Activated CD8-positive, alpha-beta T cell treated with anti-CD3 and anti-CD28 coated beads, Interleukin-2, amount 10 ng/mL, durations not matched to agents 7 days and 5 days (primary cell): ENCODE measurements at regions not wholly inside any gene's neighbourhood (a gene's known extent, or its start where the extent isn't known, plus 50 kb on each side); places are given as distances from the start of the nearest gene placed in this dataset.

Experiments used
- ATAC-seq: fragments of 150-1000 bp; cut with Tn5 transposase; one replicate; pipeline ENCODE4 v1.10.0; 2021; ENCODE audit warnings: moderate library complexity
- CTCF ChIA-PET: fragments of 350-600 bp; sonication (Branson Sonifier 250); formaldehyde crosslinking; loops from one replicate; lab custom pipeline; 2021; ENCODE audit warnings: antibody characterized with exemption; lab: Charles Lee
- POLR2A ChIA-PET: fragments of 350-600 bp; sonication (Branson Sonifier 250); formaldehyde crosslinking; loops from one replicate; lab custom pipeline; 2021; ENCODE audit warnings: antibody characterized with exemption; lab: Charles Lee
- DNase-seq: peaks from one replicate; pipeline ENCODE4 v3.0.0-alpha.2; 2020
- H3K27ac Mint-ChIP-seq: one replicate; pipeline ENCODE4 v1.8.0; 2021; ENCODE audit warnings: mild to moderate bottlenecking, mixed read lengths
- H3K27me3 Mint-ChIP-seq: one replicate; pipeline ENCODE4 v1.8.0; 2021; ENCODE audit warnings: low read depth, mixed read lengths
- H3K36me3 Mint-ChIP-seq: one replicate; pipeline ENCODE4 v1.8.0; 2021; ENCODE audit warnings: low read depth, mixed read lengths
- H3K4me1 Mint-ChIP-seq: one replicate; pipeline ENCODE4 v1.8.0; 2021; ENCODE audit warnings: low read depth, mixed read lengths
- H3K4me3 Mint-ChIP-seq: one replicate; pipeline ENCODE4 v1.8.0; 2021; ENCODE audit warnings: mild to moderate bottlenecking, mixed read lengths
- H3K9me3 Mint-ChIP-seq: one replicate; pipeline ENCODE4 v1.8.0; 2022; ENCODE audit warnings: mixed read lengths; ENCODE audit not compliant: insufficient read depth

- peaks cover 17% of the 10 kb centered on the region for H3K9me3 Mint-ChIP-seq
- no peak for DNase-seq
- H3K36me3 Mint-ChIP-seq = no peaks in the 10 kb centered on the region
- H3K4me1 Mint-ChIP-seq = no peaks in the 10 kb centered on the region
- no peak overlapping the region for H3K4me3 Mint-ChIP-seq
- POLR2A ChIA-PET = no interaction called here
- CTCF ChIA-PET = no interaction called here
- no peak for ATAC-seq
- H3K27ac Mint-ChIP-seq = no peak overlapping the region
- peaks cover 2% of the 10 kb centered on the region for H3K27me3 Mint-ChIP-seq
Observed at GRCh38 chr7:23981314-23981713, 271.3 kb downstream of the STK31 start.

GRCh38 chr7:23981758-23982157 lies 271.7 kb downstream of the STK31 start:
- ChIA-PET CTCF (no interaction called here), POLR2A (no interaction called here)
- ATAC-seq (no peak), DNase-seq (no peak)
- H3K9me3 Mint-ChIP-seq = peaks cover 17% of the 10 kb centered on the region
- no peaks in the 10 kb centered on the region for H3K36me3 Mint-ChIP-seq
- H3K4me1 Mint-ChIP-seq = no peaks in the 10 kb centered on the region
- H3K4me3 Mint-ChIP-seq = no peak overlapping the region
- H3K27me3 Mint-ChIP-seq = peaks cover 4% of the 10 kb centered on the region
- H3K27ac Mint-ChIP-seq = no peak overlapping the region

GRCh38 chr7:24005517-24005916 lies 278.5 kb upstream of the NPY start:
- H3K4me1 Mint-ChIP-seq = no peaks in the 10 kb centered on the region
- no peak for ATAC-seq
- CTCF ChIA-PET = no interaction called here

GRCh38 chr7:24010495-24010894 lies 273.5 kb upstream of the NPY start:
- ChIA-PET CTCF (no interaction called here), POLR2A (no interaction called here)
- Mint-ChIP-seq H3K4me1 (no peaks in the 10 kb centered on the region), H3K27me3 (peaks cover 3% of the 10 kb centered on the region), H3K4me3 (no peak overlapping the region), H3K9me3 (no peaks in the 10 kb centered on the region), H3K36me3 (no peaks in the 10 kb centered on the region), H3K27ac (no peak overlapping the region)
- DNase-seq (no peak), ATAC-seq (no peak)

More at GRCh38 chr7:24005517-24005916, 278.5 kb upstream of the NPY start:
- Mint-ChIP-seq H3K27ac (no peak overlapping the region), H3K4me3 (no peak overlapping the region), H3K27me3 (peaks cover 3% of the 10 kb centered on the region), H3K36me3 (no peaks in the 10 kb centered on the region), H3K9me3 (no peaks in the 10 kb centered on the region)
- no peak for DNase-seq
- POLR2A ChIA-PET = no interaction called here

- Mint-ChIP-seq H3K27ac (no peak overlapping the region), H3K27me3 (peaks cover 2% of the 10 kb centered on the region), H3K9me3 (no peaks in the 10 kb centered on the region), H3K4me1 (no peaks in the 10 kb centered on the region), H3K4me3 (no peak overlapping the region), H3K36me3 (no peaks in the 10 kb centered on the region)
- POLR2A ChIA-PET = no interaction called here
- no peak for DNase-seq
- CTCF ChIA-PET = no interaction called here
- no peak for ATAC-seq
Observed at GRCh38 chr7:24017519-24017918, 266.5 kb upstream of the NPY start.

- Mint-ChIP-seq H3K4me1 (no peaks in the 10 kb centered on the region), H3K27ac (no peak overlapping the region), H3K4me3 (no peak overlapping the region), H3K9me3 (no peaks in the 10 kb centered on the region), H3K36me3 (no peaks in the 10 kb centered on the region), H3K27me3 (peaks cover 2% of the 10 kb centered on the region)
- no peak for ATAC-seq
- ChIA-PET CTCF (no interaction called here), POLR2A (no interaction called here)
- no peak for DNase-seq
Observed at GRCh38 chr7:24018331-24018730, 265.7 kb upstream of the NPY start.

GRCh38 chr7:24019841-24020240 lies 264.1 kb upstream of the NPY start:
- POLR2A ChIA-PET = no interaction called here

GRCh38 chr7:24024276-24025068 lies 259.5 kb upstream of the NPY start:
- ChIA-PET POLR2A (no interaction called here), CTCF (no interaction called here)
- peaks cover 2% of the 10 kb centered on the region for H3K27me3 Mint-ChIP-seq
- DNase-seq (no peak), ATAC-seq (no peak)
- H3K4me3 Mint-ChIP-seq = no peak overlapping the region
- no peaks in the 10 kb centered on the region for H3K4me1 Mint-ChIP-seq
- H3K9me3 Mint-ChIP-seq = no peaks in the 10 kb centered on the region
- H3K36me3 Mint-ChIP-seq = no peaks in the 10 kb centered on the region
- no peak overlapping the region for H3K27ac Mint-ChIP-seq

More at GRCh38 chr7:24019841-24020240, 264.1 kb upstream of the NPY start:
- DNase-seq = no peak
- Mint-ChIP-seq H3K27me3 (peaks cover 2% of the 10 kb centered on the region), H3K4me3 (no peak overlapping the region), H3K9me3 (no peaks in the 10 kb centered on the region), H3K4me1 (no peaks in the 10 kb centered on the region), H3K36me3 (no peaks in the 10 kb centered on the region), H3K27ac (no peak overlapping the region)
- no peak for ATAC-seq
- CTCF ChIA-PET = no interaction called here

- ChIA-PET POLR2A (no interaction called here), CTCF (no interaction called here)
- DNase-seq (no peak), ATAC-seq (no peak)
- H3K36me3 Mint-ChIP-seq = no peaks in the 10 kb centered on the region
- no peak overlapping the region for H3K27ac Mint-ChIP-seq
- H3K9me3 Mint-ChIP-seq = no peaks in the 10 kb centered on the region
- H3K4me1 Mint-ChIP-seq = no peaks in the 10 kb centered on the region
- no peak overlapping the region for H3K4me3 Mint-ChIP-seq
- H3K27me3 Mint-ChIP-seq = peaks cover 2% of the 10 kb centered on the region
Observed at GRCh38 chr7:24025094-24025493, 258.9 kb upstream of the NPY start.

- ChIA-PET POLR2A (no interaction called here), CTCF (no interaction called here)
- peaks cover 2% of the 10 kb centered on the region for H3K27me3 Mint-ChIP-seq
- H3K4me1 Mint-ChIP-seq = no peaks in the 10 kb centered on the region
- no peak overlapping the region for H3K27ac Mint-ChIP-seq
- DNase-seq (no peak), ATAC-seq (no peak)
- H3K9me3 Mint-ChIP-seq = no peaks in the 10 kb centered on the region
- H3K4me3 Mint-ChIP-seq = no peak overlapping the region
- H3K36me3 Mint-ChIP-seq = no peaks in the 10 kb centered on the region
Observed at GRCh38 chr7:24025765-24026164, 258.2 kb upstream of the NPY start.

GRCh38 chr7:24026351-24026750 lies 257.6 kb upstream of the NPY start:
- Mint-ChIP-seq H3K4me1 (no peaks in the 10 kb centered on the region), H3K36me3 (no peaks in the 10 kb centered on the region), H3K9me3 (no peaks in the 10 kb centered on the region), H3K4me3 (no peak overlapping the region), H3K27me3 (peaks cover 2% of the 10 kb centered on the region), H3K27ac (no peak overlapping the region)
- ChIA-PET CTCF (no interaction called here), POLR2A (no interaction called here)
- ATAC-seq = no peak
- DNase-seq = no peak

- Mint-ChIP-seq H3K27ac (no peak overlapping the region), H3K4me1 (no peaks in the 10 kb centered on the region), H3K9me3 (no peaks in the 10 kb centered on the region), H3K4me3 (no peak overlapping the region), H3K27me3 (no peaks in the 10 kb centered on the region), H3K36me3 (no peaks in the 10 kb centered on the region)
- ChIA-PET CTCF (no interaction called here), POLR2A (no interaction called here)
- no peak for ATAC-seq
- DNase-seq = no peak
Observed at GRCh38 chr7:24029068-24029467, 254.9 kb upstream of the NPY start.

GRCh38 chr7:24034251-24034650 lies 249.7 kb upstream of the NPY start:
- Mint-ChIP-seq H3K36me3 (no peaks in the 10 kb centered on the region), H3K4me3 (no peak overlapping the region), H3K27me3 (no peaks in the 10 kb centered on the region), H3K4me1 (peaks cover 4% of the 10 kb centered on the region), H3K9me3 (no peaks in the 10 kb centered on the region), H3K27ac (no peak overlapping the region)
- POLR2A ChIA-PET = no interaction called here
- DNase-seq (no peak), ATAC-seq (no peak)
- CTCF ChIA-PET = no interaction called here
